PC-9 (cell line): ENCODE measurements at regions not wholly inside any gene's neighbourhood (a gene's known extent, or its start where the extent isn't known, plus 50 kb on each side); places are given as distances from the start of the nearest gene placed in this dataset.

Experiments used
- BruUV-seq: library from RNA; stranded (reverse); fragments of 400-500 nt; replicated peaks from 2 replicates; lab custom pipeline; 2021; lab: Mats Ljungman, UMichigan
- CTCF ChIA-PET: fragments of 300-600 bp; sonication (Branson Sonifier 250); formaldehyde crosslinking; loops from one replicate; lab custom pipeline; 2022; ENCODE audit warnings: antibody characterized with exemption; lab: Charles Lee
- POLR2A ChIA-PET: fragments of 300-600 bp; sonication (Branson Sonifier 250); formaldehyde crosslinking; loops from one replicate; lab custom pipeline; 2022; ENCODE audit warnings: antibody characterized with exemption; ENCODE audit not compliant: unreplicated experiment; lab: Charles Lee
- DNase-seq, 2 experiments: peaks; one replicate each; pipeline versions ENCODE4 v3.0.0 to v3.0.0-alpha.2; 2015 to 2022; ENCODE audit warnings: mixed read lengths in 1 of 2
- H2AFZ ChIP-seq: fragments of 200-600 bp; sonication (generic); 2 replicates; pipeline ENCODE4 v1.8.1; 2017; ENCODE audit warnings: antibody characterized with exemption
- H3F3A ChIP-seq: fragments of 200-600 bp; sonication (generic); 2 replicates; pipeline ENCODE4 v1.8.1; 2017; ENCODE audit warnings: antibody characterized with exemption, mild to moderate bottlenecking, low read depth; ENCODE audit not compliant: insufficient read depth
- H3K27ac ChIP-seq: fragments of 200-600 bp; sonication (generic); 2 replicates; pipeline ENCODE4 v1.6.1; 2016; ENCODE audit warnings: mixed run types
- H3K27me3 ChIP-seq: fragments of 200-600 bp; sonication (generic); 2 replicates; pipeline ENCODE4 v1.6.1; 2016; ENCODE audit warnings: low read depth, mixed run types; ENCODE audit not compliant: insufficient read depth
- H3K36me3 ChIP-seq: fragments of 200-600 bp; sonication (generic); 2 replicates; pipeline ENCODE4 v1.6.1; 2016; ENCODE audit warnings: low read depth, mixed run types
- H3K4me1 ChIP-seq: fragments of 200-600 bp; sonication (generic); replicated peaks from 2 replicates; pipeline ENCODE4 v1.6.1; 2016; ENCODE audit warnings: mixed run types; ENCODE audit not compliant: insufficient read depth
- H3K4me2 ChIP-seq: fragments of 200-600 bp; sonication (generic); 2 replicates; pipeline ENCODE4 v1.6.1; 2017; ENCODE audit warnings: mixed run types
- H3K4me3 ChIP-seq: fragments of 200-600 bp; sonication (generic); 2 replicates; pipeline ENCODE4 v1.6.1; 2016; ENCODE audit warnings: mixed run types
- H3K79me2 ChIP-seq: fragments of 200-600 bp; sonication (generic); 2 replicates; pipeline ENCODE4 v1.6.1; 2017; ENCODE audit warnings: low read depth, mixed run types
- H3K9me2 ChIP-seq: fragments of 200-600 bp; sonication (generic); 2 replicates; pipeline ENCODE4 v1.8.1; 2017; ENCODE audit warnings: mild to moderate bottlenecking; ENCODE audit not compliant: insufficient read depth
- H3K9me3 ChIP-seq: fragments of 200-600 bp; sonication (generic); 2 replicates; pipeline ENCODE4 v1.8.1; 2016; ENCODE audit warnings: low read depth; ENCODE audit not compliant: insufficient read depth
- H4K20me1 ChIP-seq: fragments of 200-600 bp; sonication (generic); 2 replicates; pipeline ENCODE4 v1.8.1; 2017; ENCODE audit not compliant: insufficient read depth
- CTCF ChIP-seq: fragments of 200-600 bp; sonication (generic); conservative IDR thresholded peaks from 2 replicates; pipeline ENCODE4 v1.6.1; 2017; ENCODE audit warnings: mixed run types, antibody characterized with exemption, mild to moderate bottlenecking, moderate library complexity
- EZH2 ChIP-seq: fragments of 200-600 bp; sonication (generic); IDR thresholded peaks from 2 replicates; pipeline ENCODE4 v1.8.0; 2017; ENCODE audit warnings: antibody characterized with exemption, low read depth
- intact Hi-C: fragments of 100-400 bp; cut with micrococcal nuclease; formaldehyde crosslinking; loops from one replicate; pipeline ENCODE4 v1.10.0; 2022; ENCODE audit not compliant: unreplicated experiment

- intact Hi-C loops, result no loop called here
- ChIA-PET CTCF (no interaction called here), POLR2A (no interaction called here)
- no peak for DNase-seq
- Histone ChIP-seq H4K20me1 (no peaks in the 10 kb centered on the region), H3K27ac (no peak overlapping the region), H3F3A (no peaks in the 10 kb centered on the region), H3K4me3 (no peak overlapping the region), H2AFZ (peak overlapping the region; percentile 16; the same call in 1 of the 2 replicates), H3K9me3 (no peaks in the 10 kb centered on the region), H3K79me2 (no peaks in the 10 kb centered on the region), H3K36me3 (no peaks in the 10 kb centered on the region), H3K4me2 (no peak overlapping the region), H3K9me2 (no peaks in the 10 kb centered on the region), H3K4me1 (no peaks in the 10 kb centered on the region), H3K27me3 (no peaks in the 10 kb centered on the region)
- no peak for TF ChIP-seq CTCF
- TF ChIP-seq EZH2, result no peak
- no TSS peak for BruUV-seq
Observed at GRCh38 chr4:160142579-160142978, 1039.7 kb downstream of the RAPGEF2 start.

- H3K9me2 ChIP-seq, result no peaks in the 10 kb centered on the region
- no peak overlapping the region for H3K4me3 ChIP-seq
- ChIA-PET CTCF (no interaction called here), POLR2A (no interaction called here)
- no peaks in the 10 kb centered on the region for H3K9me3 ChIP-seq
- H3F3A ChIP-seq, result no peaks in the 10 kb centered on the region
- H3K4me1 ChIP-seq, result no peaks in the 10 kb centered on the region
- DNase-seq, result no peak
- TF ChIP-seq CTCF (no peak), EZH2 (no peak)
- no TSS peak for BruUV-seq
- no peaks in the 10 kb centered on the region for H3K36me3 ChIP-seq
- H3K4me2 ChIP-seq, result no peak overlapping the region
- no peaks in the 10 kb centered on the region for H4K20me1 ChIP-seq
- H2AFZ ChIP-seq, result no peak overlapping the region
- intact Hi-C loops, result no loop called here
- no peaks in the 10 kb centered on the region for H3K79me2 ChIP-seq
- no peak overlapping the region for H3K27ac ChIP-seq
- H3K27me3 ChIP-seq, result no peaks in the 10 kb centered on the region
Observed at GRCh38 chr4:160143574-160143973, 1040.7 kb downstream of the RAPGEF2 start.

GRCh38 chr4:160159457-160159856, 1056.6 kb downstream of the RAPGEF2 start:
- Histone ChIP-seq H4K20me1 (no peaks in the 10 kb centered on the region), H3K4me2 (no peak overlapping the region), H2AFZ (no peak overlapping the region), H3K27me3 (no peaks in the 10 kb centered on the region), H3K9me2 (no peaks in the 10 kb centered on the region), H3F3A (no peaks in the 10 kb centered on the region), H3K36me3 (no peaks in the 10 kb centered on the region), H3K9me3 (no peaks in the 10 kb centered on the region), H3K79me2 (no peaks in the 10 kb centered on the region), H3K4me1 (no peaks in the 10 kb centered on the region), H3K27ac (no peak overlapping the region), H3K4me3 (no peak overlapping the region)
- TF ChIP-seq CTCF, result no peak
- TF ChIP-seq EZH2, result no peak
- ChIA-PET CTCF (no interaction called here), POLR2A (no interaction called here)
- intact Hi-C loops, result no loop called here
- DNase-seq, result no peak
- no TSS peak for BruUV-seq
